Keratinocyte (primary cell): ENCODE measurements at regions not wholly inside any gene's neighbourhood (a gene's known extent, or its start where the extent isn't known, plus 50 kb on each side); places are given as distances from the start of the nearest gene placed in this dataset.

Experiments
- DNase-seq: peaks from one replicate; pipeline ENCODE4 v3.0.0-alpha.2; 2011; ENCODE audit warnings: low read depth, missing footprints, low spot score
- FAIRE-seq: peaks from 2 replicates; lab custom pipeline; 2011; peaks lifted over from hg19 to GRCh38; lab: Jason Lieb, UNC
- H2AFZ ChIP-seq: 2 replicates; pipeline ENCODE4 v1.6.0; 2012; ENCODE audit warnings: low read length, control low read depth, inconsistent platforms; ENCODE audit not compliant: control insufficient read depth
- H3K27ac ChIP-seq: 2 replicates; pipeline ENCODE4 v1.5.1; 2011; ENCODE audit warnings: low read length; ENCODE audit not compliant: control insufficient read depth, insufficient read depth
- H3K27me3 ChIP-seq: 3 replicates; pipeline ENCODE4 v1.6.0; 2011; ENCODE audit warnings: low read length; ENCODE audit not compliant: control insufficient read depth, insufficient read depth; ENCODE audit errors: extremely low read depth
- H3K36me3 ChIP-seq, 2 experiments: 2 replicates in 1 of 2; 3 replicates in 1 of 2; pipeline ENCODE4 v1.5.1; 2011; ENCODE audit warnings: low read length in 2 of 2, mild to moderate bottlenecking in 1 of 2; ENCODE audit not compliant: control insufficient read depth in 2 of 2, insufficient read depth in 2 of 2; ENCODE audit errors: extremely low read depth in 1 of 2
- H3K4me1 ChIP-seq: 3 replicates; pipeline ENCODE4 v1.5.1; 2011; ENCODE audit warnings: low read length; ENCODE audit not compliant: control insufficient read depth, insufficient read depth; ENCODE audit errors: extremely low read depth
- H3K4me2 ChIP-seq: 3 replicates; pipeline ENCODE4 v1.6.0; 2011; ENCODE audit warnings: low read depth, low read length; ENCODE audit not compliant: control insufficient read depth, insufficient read depth; ENCODE audit errors: extremely low read depth
- H3K4me3 ChIP-seq, 3 experiments: fragments of 200-600 bp in 1 of 3; sonication (generic) in 1 of 3; 2 replicates in 2 of 3; 3 replicates in 1 of 3; pipeline ENCODE4 v1.5.1; 2011 to 2016; ENCODE audit warnings: low read length in 3 of 3, mild to moderate bottlenecking in 3 of 3, control low read depth in 2 of 3, inconsistent platforms in 1 of 3, low read depth in 1 of 3, mixed read lengths in 1 of 3, mixed run types in 1 of 3, moderate library complexity in 1 of 3; ENCODE audit not compliant: control insufficient read depth in 2 of 3, insufficient read depth in 2 of 3; ENCODE audit errors: extremely low read depth in 1 of 3
- H3K79me2 ChIP-seq: 2 replicates; pipeline ENCODE4 v1.6.0; 2012; ENCODE audit warnings: low read length; ENCODE audit not compliant: control insufficient read depth, insufficient read depth
- H3K9ac ChIP-seq: 3 replicates; pipeline ENCODE4 v1.6.0; 2011; ENCODE audit warnings: low read length; ENCODE audit not compliant: control insufficient read depth, insufficient read depth; ENCODE audit errors: extremely low read depth
- H3K9me1 ChIP-seq: 3 replicates; pipeline ENCODE4 v1.6.0; 2011; ENCODE audit warnings: low read length; ENCODE audit not compliant: control insufficient read depth, insufficient read depth; ENCODE audit errors: extremely low read depth
- H3K9me3 ChIP-seq: 2 replicates; pipeline ENCODE4 v1.5.1; 2012; ENCODE audit warnings: low read depth, low read length; ENCODE audit not compliant: control insufficient read depth
- H4K20me1 ChIP-seq: 3 replicates; pipeline ENCODE4 v1.6.0; 2011; ENCODE audit warnings: low read length; ENCODE audit not compliant: control insufficient read depth, insufficient read depth; ENCODE audit errors: extremely low read depth
- EZH2 ChIP-seq: IDR thresholded peaks from one replicate; pipeline ENCODE4 v1.6.1; 2012; ENCODE audit warnings: inconsistent platforms, mild to moderate bottlenecking, low read length, moderate library complexity
- dilution Hi-C: fragments of 300-500 bp; cut with MboI; formaldehyde crosslinking; loops from one replicate; pipeline ENCODE4 v1.7.0; 2020; ENCODE audit warnings: low sequenced_read_pairs; ENCODE audit not compliant: extremely low pct_ligation_motif_present
- TF ChIP-seq, protein P1 (sequence below), 3 experiments: IDR thresholded peaks in 1 of 3; conservative IDR thresholded peaks in 1 of 3; optimal IDR thresholded peaks in 1 of 3; 2 replicates in 2 of 3; 3 replicates in 1 of 3; pipeline versions ENCODE3 to v1.5.1; 2011; ENCODE audit warnings: low read length in 3 of 3, mild to moderate bottlenecking in 3 of 3, moderate library complexity in 2 of 3, control low read depth in 1 of 3, inconsistent platforms in 1 of 3; ENCODE audit not compliant: insufficient read depth in 2 of 3; ENCODE audit errors: extremely low read depth in 1 of 3

DNA sequence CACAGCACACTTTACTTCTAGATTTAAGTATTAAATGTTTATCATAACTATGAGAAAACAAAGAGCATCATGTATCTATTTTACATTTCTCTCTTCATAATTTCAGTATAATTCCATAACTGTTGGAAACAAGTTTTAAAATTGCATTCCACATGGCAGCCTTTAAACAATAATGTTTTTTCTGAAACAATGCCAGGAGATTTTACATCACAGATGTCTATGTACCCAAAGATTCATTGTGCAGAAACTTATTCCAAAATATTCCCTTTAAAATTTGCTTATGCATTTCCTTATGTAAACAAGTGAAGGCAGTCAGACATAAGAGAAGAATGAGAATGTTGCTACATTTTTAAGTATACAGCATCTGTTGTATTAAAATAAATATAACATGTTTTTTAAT lies 324.9 kb upstream of the COL8A1 start:
- no peaks in the 10 kb centered on the region for H3K36me3 ChIP-seq
- no peaks in the 10 kb centered on the region for H3K79me2 ChIP-seq
- no peak overlapping the region for H3K4me3 ChIP-seq
- H3K27me3 ChIP-seq: no peaks in the 10 kb centered on the region
- FAIRE-seq (no peak), DNase-seq (no peak)
- H3K4me2 ChIP-seq: no peak overlapping the region
- peaks cover 2% of the 10 kb centered on the region for H3K9me3 ChIP-seq
- TF ChIP-seq, protein P1, sequence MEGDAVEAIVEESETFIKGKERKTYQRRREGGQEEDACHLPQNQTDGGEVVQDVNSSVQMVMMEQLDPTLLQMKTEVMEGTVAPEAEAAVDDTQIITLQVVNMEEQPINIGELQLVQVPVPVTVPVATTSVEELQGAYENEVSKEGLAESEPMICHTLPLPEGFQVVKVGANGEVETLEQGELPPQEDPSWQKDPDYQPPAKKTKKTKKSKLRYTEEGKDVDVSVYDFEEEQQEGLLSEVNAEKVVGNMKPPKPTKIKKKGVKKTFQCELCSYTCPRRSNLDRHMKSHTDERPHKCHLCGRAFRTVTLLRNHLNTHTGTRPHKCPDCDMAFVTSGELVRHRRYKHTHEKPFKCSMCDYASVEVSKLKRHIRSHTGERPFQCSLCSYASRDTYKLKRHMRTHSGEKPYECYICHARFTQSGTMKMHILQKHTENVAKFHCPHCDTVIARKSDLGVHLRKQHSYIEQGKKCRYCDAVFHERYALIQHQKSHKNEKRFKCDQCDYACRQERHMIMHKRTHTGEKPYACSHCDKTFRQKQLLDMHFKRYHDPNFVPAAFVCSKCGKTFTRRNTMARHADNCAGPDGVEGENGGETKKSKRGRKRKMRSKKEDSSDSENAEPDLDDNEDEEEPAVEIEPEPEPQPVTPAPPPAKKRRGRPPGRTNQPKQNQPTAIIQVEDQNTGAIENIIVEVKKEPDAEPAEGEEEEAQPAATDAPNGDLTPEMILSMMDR (optimal IDR thresholded peaks at IDR 0.05 in 1 of 3, IDR thresholded peaks at IDR 0.05 in 1 of 3, conservative IDR thresholded peaks at IDR 0.05 in 1 of 3; ENCODE audit: extremely low read depth in 1 of 3, insufficient read depth in 2 of 3, low read length in 3 of 3): no peak
- no peak for TF ChIP-seq EZH2
- no peak overlapping the region for H3K27ac ChIP-seq
- dilution Hi-C loops: no loop called here
- H3K9me1 ChIP-seq: no peaks in the 10 kb centered on the region
- no peak overlapping the region for H3K9ac ChIP-seq
- H3K4me1 ChIP-seq: peaks cover 3% of the 10 kb centered on the region
- H4K20me1 ChIP-seq: no peaks in the 10 kb centered on the region
- H2AFZ ChIP-seq: no peak overlapping the region

DNA sequence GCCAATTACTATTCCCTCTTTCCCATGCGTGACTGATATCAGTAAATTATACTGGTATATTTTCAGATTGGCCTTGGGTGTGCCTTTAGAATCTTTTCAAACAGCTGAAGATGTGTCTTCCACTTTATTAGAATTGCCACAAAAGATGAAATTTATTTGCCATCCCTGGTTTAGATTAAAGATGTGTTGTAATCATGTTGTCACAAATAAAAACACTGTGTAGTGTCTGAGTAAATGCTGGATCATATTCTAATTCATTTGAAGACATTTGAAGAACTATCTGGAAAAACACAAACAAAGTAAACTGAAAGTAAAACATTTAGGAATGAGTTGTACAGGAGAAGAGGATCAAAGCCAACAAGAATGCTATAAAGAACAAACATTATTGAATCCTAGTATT lies 339.7 kb upstream of the COL8A1 start:
- DNase-seq (no peak), FAIRE-seq (no peak)
- Histone ChIP-seq H3K27ac (no peak overlapping the region), H3K4me3 (no peak overlapping the region), H3K4me1 (peaks cover 5% of the 10 kb centered on the region), H3K36me3 (no peaks in the 10 kb centered on the region), H3K9ac (no peak overlapping the region), H3K9me1 (no peaks in the 10 kb centered on the region), H3K27me3 (no peaks in the 10 kb centered on the region), H3K9me3 (no peaks in the 10 kb centered on the region), H3K4me2 (no peak overlapping the region), H4K20me1 (no peaks in the 10 kb centered on the region), H3K79me2 (no peaks in the 10 kb centered on the region), H2AFZ (no peak overlapping the region)
- dilution Hi-C loops: no loop called here
- TF ChIP-seq, protein P1 (optimal IDR thresholded peaks at IDR 0.05 in 1 of 3, IDR thresholded peaks at IDR 0.05 in 1 of 3, conservative IDR thresholded peaks at IDR 0.05 in 1 of 3; ENCODE audit: extremely low read depth in 1 of 3, insufficient read depth in 2 of 3, low read length in 3 of 3): no peak
- TF ChIP-seq EZH2: no peak
